ENCODE measurements at regions not wholly inside any gene's neighbourhood (a gene's known extent, or its start where the extent isn't known, plus 50 kb on each side); places are given as distances from the start of the nearest gene placed in this dataset.
"Not testable (repeated sequence)": the region's sequence is repeated elsewhere in the genome, so short reads cannot be mapped to it uniquely, and the experiment has no call there.

GRCh38 chr1:71345491-71345890 lies 264.7 kb upstream of the ZRANB2 start:
- no peak for DNase-seq (ENCODE audit: insufficient read length, low spot score)
- no peak for FAIRE-seq

GRCh38 chr1:71343686-71344416 lies 263.0 kb upstream of the ZRANB2 start:
- DNase-seq (ENCODE audit: insufficient read length, low spot score): no peak
- FAIRE-seq: no peak

GRCh38 chr1:71339238-71339637 lies 258.4 kb upstream of the ZRANB2 start:
- FAIRE-seq: no peak
- DNase-seq (ENCODE audit: insufficient read length, low spot score): no peak

- DNase-seq (ENCODE audit: insufficient read length, low spot score) (no peak), FAIRE-seq (no peak)
Measured at GRCh38 chr1:71330991-71331390, 250.2 kb upstream of the ZRANB2 start.

GRCh38 chr1:71324671-71325267 lies 243.9 kb upstream of the ZRANB2 start:
- FAIRE-seq (no peak), DNase-seq (ENCODE audit: insufficient read length, low spot score) (no peak)

- DNase-seq (ENCODE audit: insufficient read length, low spot score) (no peak), FAIRE-seq (no peak)
Measured at GRCh38 chr1:71312545-71312944, 231.7 kb upstream of the ZRANB2 start.

GRCh38 chr1:71311376-71311775 lies 230.5 kb upstream of the ZRANB2 start:
- DNase-seq (ENCODE audit: insufficient read length, low spot score) (no peak), FAIRE-seq (no peak)

GRCh38 chr1:71307451-71307850 lies 226.6 kb upstream of the ZRANB2 start:
- DNase-seq (ENCODE audit: insufficient read length, low spot score) (no peak), FAIRE-seq (peak; percentile 35)

- DNase-seq (ENCODE audit: insufficient read length, low spot score): no peak
- FAIRE-seq: no peak
Measured at GRCh38 chr1:71304125-71304524, 223.3 kb upstream of the ZRANB2 start.

GRCh38 chr1:71303617-71304041 lies 222.8 kb upstream of the ZRANB2 start:
- FAIRE-seq (no peak), DNase-seq (ENCODE audit: insufficient read length, low spot score) (no peak)

- no peak for FAIRE-seq
- no peak for DNase-seq (ENCODE audit: insufficient read length, low spot score)
Measured at GRCh38 chr1:71298633-71299032, 217.8 kb upstream of the ZRANB2 start.

GRCh38 chr1:71296551-71297134 lies 215.8 kb upstream of the ZRANB2 start:
- DNase-seq (ENCODE audit: insufficient read length, low spot score) (no peak), FAIRE-seq (no peak)

- FAIRE-seq: no peak
- DNase-seq (ENCODE audit: insufficient read length, low spot score): no peak
Measured at GRCh38 chr1:71295350-71295749, 214.5 kb upstream of the ZRANB2 start.

- FAIRE-seq (no peak), DNase-seq (ENCODE audit: insufficient read length, low spot score) (no peak)
Measured at GRCh38 chr1:71294178-71294577, 213.3 kb upstream of the ZRANB2 start.

GRCh38 chr1:71292203-71292602 lies 211.4 kb upstream of the ZRANB2 start:
- no peak for FAIRE-seq
- no peak for DNase-seq (ENCODE audit: insufficient read length, low spot score)

GRCh38 chr1:71290506-71291237 lies 209.8 kb upstream of the ZRANB2 start:
- FAIRE-seq; DNase-seq (ENCODE audit: insufficient read length, low spot score): not testable (repeated sequence)

- FAIRE-seq (no peak), DNase-seq (ENCODE audit: insufficient read length, low spot score) (no peak)
Measured at GRCh38 chr1:71285529-71285928, 204.7 kb upstream of the ZRANB2 start.

- DNase-seq (ENCODE audit: insufficient read length, low spot score) (no peak), FAIRE-seq (no peak)
Measured at GRCh38 chr1:71276466-71276865, 195.6 kb upstream of the ZRANB2 start.

GRCh38 chr1:71273334-71273733 lies 192.5 kb upstream of the ZRANB2 start:
- FAIRE-seq (no peak), DNase-seq (ENCODE audit: insufficient read length, low spot score) (no peak)

GRCh38 chr1:71270394-71270915 lies 189.6 kb upstream of the ZRANB2 start:
- FAIRE-seq (no peak), DNase-seq (ENCODE audit: insufficient read length, low spot score) (no peak)

- DNase-seq (ENCODE audit: insufficient read length, low spot score) (no peak), FAIRE-seq (no peak)
Measured at GRCh38 chr1:71269818-71270217, 189.0 kb upstream of the ZRANB2 start.

Measured in GM19239 (cell line).